Heart right ventricle (tissue), 16 donors: ENCODE measurements at regions not wholly inside any gene's neighbourhood (a gene's known extent, or its start where the extent isn't known, plus 50 kb on each side); places are given as distances from the start of the nearest gene placed in this dataset.

Experiments
- ATAC-seq, 8 donors: fragments of 200-7000 bp; cut with Tn5 transposase; one replicate each; pipeline ENCODE4 v1.9.1; 2020; ENCODE audit warnings: mild to moderate bottlenecking in 8 of 8, moderate library complexity in 8 of 8, moderate number of reproducible peaks in 1 of 8
- DNase-seq, 2 donors: peaks; one replicate each; pipeline ENCODE4 v3.0.0-alpha.2; 2020
- H3K27ac ChIP-seq, 10 donors: fragments of 200-600 bp; sonication (generic) in 2 of 10; one replicate each; pipeline versions ENCODE4 v1.5.0 to v1.8.0; 2020 to 2022; ENCODE audit warnings: mild to moderate bottlenecking in 3 of 10
- H3K27me3 ChIP-seq, 7 donors: fragments of 200-600 bp; one replicate each; pipeline ENCODE4 v1.8.0; 2021 to 2022; ENCODE audit warnings: mild to moderate bottlenecking in 2 of 7
- H3K36me3 ChIP-seq, 9 donors: fragments of 200-600 bp; sonication (generic) in 1 of 9; one replicate each; pipeline versions ENCODE4 v1.5.0 to v1.8.0; 2020 to 2022; ENCODE audit warnings: mild to moderate bottlenecking in 2 of 9
- H3K4me1 ChIP-seq, 9 donors: fragments of 200-600 bp; sonication (generic) in 1 of 9; one replicate each; pipeline versions ENCODE4 v1.5.0 to v1.8.0; 2020 to 2022; ENCODE audit warnings: mild to moderate bottlenecking in 4 of 9
- H3K4me3 ChIP-seq, 10 donors: fragments of 200-600 bp; sonication (generic) in 2 of 10; one replicate each; pipeline versions ENCODE4 v1.5.0 to v1.8.0; 2020 to 2022; ENCODE audit warnings: mild to moderate bottlenecking in 7 of 10, moderate library complexity in 2 of 10
- H3K9me3 ChIP-seq, 11 donors: fragments of 200-600 bp in 10 of 11; sonication (generic) in 2 of 11; one replicate each; pipeline versions ENCODE4 v1.5.0 to v1.8.0; 2013 to 2022; ENCODE audit warnings: mild to moderate bottlenecking in 2 of 11, control low read depth in 1 of 11, moderate library complexity in 1 of 11
- CTCF ChIP-seq, 9 donors: fragments of 200-600 bp; sonication (generic) in 2 of 9; IDR thresholded peaks; one replicate each; pipeline versions ENCODE4 v1.5.0 to v1.8.0; 2021 to 2022; ENCODE audit warnings: antibody characterized with exemption in 9 of 9, mild to moderate bottlenecking in 5 of 9, moderate library complexity in 1 of 9
- WGBS, 2 donors: extraction: QIAGEN DNeasy Blood & Tissue Kit; methylation state at CpG; one replicate each; pipeline ENCODE4 v1.1.7; 2013; ENCODE audit warnings: inconsistent platforms in 1 of 2; 5-methylcytosine and 5-hydroxymethylcytosine counted together
- intact Hi-C, 10 donors: fragments of 100-400 bp; cut with DNase I; formaldehyde crosslinking; loops; one replicate each; pipeline versions ENCODE4 v1.11.1 to v1.14.2; 2022
- donor health status: Arrhythmogenic right ventricular cardiomyopathy.
- donor health status: ischemic (EF 13 %, LVEDD 7.1; RV severe dilation, severe dysfunction).
- donor health status: healthy with polysubstance abuse.
- donor health status: DM: no; HTN: yes; CAD: no.
- donor health status: DM: no; HTN: no; CAD: no.
- donor health status: ischemic (EF 25% LVEDD 6.9; RV normal size, moderate dysfunction).
- donor health status: ischemic (EF 25% LVEDD 5.7; RV mildly dilated, moderate dysfunction).
- donor health status: healthy.
- donor health status: DM: yes; HTN: yes; CAD: no.
- donor health status: Ischemic cardiomyopathy.
- donor health status: ischemic (EF 35%, LVEDD 5.7; RV mildly dilated, moderate dysfunction).
- donor health status: nonischemic (EF 11% LVEDD 7.7; RV severe dilation, severe dysfunction).
- donor health status: DM: yes; HTN: yes; CAD: no.
- donor health status: PGD.
- donor health status: ischemic (EF 29% LVEDD 5.4; RV normal size, mild dysfunction).
- donor health status: nonischemic (EF 23%, LVEDD 6.1; RV moderate dilation, normal function).

DNA sequence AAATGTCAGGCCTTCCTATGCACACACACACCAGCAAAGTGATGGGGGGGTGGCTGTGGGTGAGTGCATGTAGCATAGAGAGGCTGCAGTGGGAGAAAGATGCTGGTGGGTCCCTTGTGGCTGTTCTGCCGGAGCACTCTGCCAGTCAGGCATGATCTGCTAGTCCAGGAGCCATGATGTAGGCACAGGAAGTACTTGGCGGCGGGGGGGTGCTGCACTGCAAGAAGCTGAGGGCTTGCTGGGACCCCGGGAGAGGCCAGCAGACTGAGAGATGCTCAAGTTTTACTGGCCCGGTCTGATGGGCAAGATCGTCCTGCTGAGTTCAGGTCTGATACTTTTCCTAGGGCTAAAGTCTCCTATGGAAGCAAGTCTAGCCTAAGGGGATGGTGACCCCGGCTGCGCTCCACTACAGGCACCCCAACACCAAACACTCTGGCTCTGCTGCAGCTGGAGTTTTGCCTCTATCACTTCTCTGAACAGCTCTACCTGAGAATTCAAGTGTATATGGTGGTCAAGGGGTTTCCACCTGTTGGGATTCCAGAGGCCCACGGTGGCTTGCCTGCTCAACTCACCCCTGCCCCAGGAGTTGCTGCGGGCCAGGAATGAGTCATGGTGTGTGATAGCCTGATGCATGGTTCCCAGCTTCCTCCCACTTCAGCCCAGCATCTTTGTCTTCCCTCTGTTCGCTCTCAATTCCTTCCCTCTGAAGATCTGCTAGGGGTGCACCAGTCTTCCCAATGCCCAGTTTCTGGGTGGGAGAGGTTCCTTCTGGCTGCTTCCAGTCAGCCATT is 971.8 kb upstream of the ADGRB3 start:
- ATAC-seq (no peak), DNase-seq (no peak)
- Histone ChIP-seq H3K27me3 (no peaks in the 10 kb centered on the region), H3K4me1 (no peaks in the 10 kb centered on the region), H3K27ac (no peak overlapping the region), H3K4me3 (no peak overlapping the region), H3K36me3 (no peaks in the 10 kb centered on the region), H3K9me3 (peaks cover 0 to 7% (median 0%) of the 10 kb centered on the region in 11 donors)
- intact Hi-C loops: no loop called here
- TF ChIP-seq CTCF (IDR thresholded peaks at IDR 0.05): no peak
- 86 to 90% methylated on average over 11 of the region's 11 CpGs for WGBS, 2 donors

GRCh38 chr6:67653561-67653960 is 981.5 kb upstream of the ADGRB3 start:
- ATAC-seq: no peak
- Histone ChIP-seq H3K4me3 (no peak overlapping the region), H3K4me1 (no peaks in the 10 kb centered on the region), H3K36me3 (no peaks in the 10 kb centered on the region), H3K27ac (no peak overlapping the region), H3K9me3 (no peaks in the 10 kb centered on the region), H3K27me3 (no peaks in the 10 kb centered on the region)
- DNase-seq: no peak
- 85 to 86% methylated on average over 3 of the region's 3 CpGs for WGBS, 2 donors
- no peak for TF ChIP-seq CTCF (IDR thresholded peaks at IDR 0.05)
- intact Hi-C loops: no loop called here

- Histone ChIP-seq H3K27ac (no peak overlapping the region), H3K27me3 (no peaks in the 10 kb centered on the region), H3K36me3 (no peaks in the 10 kb centered on the region), H3K9me3 (peaks cover 0 to 3% (median 0%) of the 10 kb centered on the region in 11 donors), H3K4me1 (no peaks in the 10 kb centered on the region), H3K4me3 (no peak overlapping the region)
- 83 to 89% methylated on average over 1 of the region's 1 CpG for WGBS, 2 donors
- intact Hi-C loops: no loop called here
- no peak for TF ChIP-seq CTCF (IDR thresholded peaks at IDR 0.05)
- DNase-seq (no peak), ATAC-seq (no peak)
Measured at GRCh38 chr6:67646550-67646949, 988.5 kb upstream of the ADGRB3 start.

- Histone ChIP-seq H3K27me3 (no peaks in the 10 kb centered on the region), H3K4me3 (no peak overlapping the region), H3K4me1 (no peaks in the 10 kb centered on the region), H3K27ac (no peak overlapping the region), H3K9me3 (peaks cover 0 to 3% (median 0%) of the 10 kb centered on the region in 11 donors), H3K36me3 (no peaks in the 10 kb centered on the region)
- WGBS, 2 donors: 70 to 72% methylated on average over 1 of the region's 1 CpG
- TF ChIP-seq CTCF (IDR thresholded peaks at IDR 0.05): no peak
- DNase-seq: no peak
- ATAC-seq: no peak
- intact Hi-C loops: no loop called here
Measured at GRCh38 chr6:67643281-67643680, 991.8 kb upstream of the ADGRB3 start.
